Calu3 (cell line): ENCODE measurements at regions not wholly inside any gene's neighbourhood (a gene's known extent, or its start where the extent isn't known, plus 50 kb on each side); places are given as distances from the start of the nearest gene placed in this dataset.

Experiments
- BruUV-seq: library from RNA; stranded (reverse); fragments of 400-500 nt; replicated peaks from 2 replicates; lab custom pipeline; 2021; lab: Mats Ljungman, UMichigan
- CTCF ChIA-PET: fragments of 300-600 bp; sonication (Branson Sonifier 250); formaldehyde crosslinking; loops from one replicate; lab custom pipeline; 2022; ENCODE audit warnings: antibody characterized with exemption; lab: Charles Lee
- DNase-seq: peaks from one replicate; pipeline ENCODE4 v3.0.0; 2022
- H3K27ac Mint-ChIP-seq: one replicate; pipeline ENCODE4 v1.8.0; 2022; ENCODE audit warnings: mixed read lengths; ENCODE audit not compliant: unreplicated experiment
- H3K27me3 Mint-ChIP-seq: one replicate; pipeline ENCODE4 v1.8.0; 2022; ENCODE audit warnings: mixed read lengths; ENCODE audit not compliant: unreplicated experiment
- H3K36me3 Mint-ChIP-seq: one replicate; pipeline ENCODE4 v1.8.0; 2022; ENCODE audit warnings: mild to moderate bottlenecking, moderate library complexity, mixed read lengths; ENCODE audit not compliant: insufficient read depth, unreplicated experiment
- H3K4me1 Mint-ChIP-seq: one replicate; pipeline ENCODE4 v1.8.0; 2022; ENCODE audit warnings: mild to moderate bottlenecking, low read depth, mixed read lengths; ENCODE audit not compliant: unreplicated experiment
- H3K4me3 Mint-ChIP-seq: one replicate; pipeline ENCODE4 v1.8.0; 2022; ENCODE audit warnings: mild to moderate bottlenecking, low read depth, moderate library complexity, mixed read lengths; ENCODE audit not compliant: unreplicated experiment
- H3K9me3 Mint-ChIP-seq: one replicate; pipeline ENCODE4 v1.8.0; 2022; ENCODE audit warnings: low read depth, mixed read lengths; ENCODE audit not compliant: unreplicated experiment
- CTCF ChIP-seq: fragments of 200-600 bp; IDR thresholded peaks from one replicate; pipeline ENCODE4 v1.8.0; 2022; ENCODE audit warnings: antibody characterized with exemption; ENCODE audit not compliant: unreplicated experiment
- intact Hi-C: fragments of 100-400 bp; cut with micrococcal nuclease; formaldehyde crosslinking; loops from one replicate; pipeline ENCODE4 v1.10.0; 2022; ENCODE audit not compliant: unreplicated experiment

- no peaks in the 10 kb centered on the region for H3K36me3 Mint-ChIP-seq
- H3K4me3 Mint-ChIP-seq = no peak overlapping the region
- BruUV-seq = no TSS peak
- no peak for DNase-seq
- CTCF ChIA-PET = no interaction called here
- H3K27me3 Mint-ChIP-seq = no peaks in the 10 kb centered on the region
- H3K9me3 Mint-ChIP-seq = peaks cover 5% of the 10 kb centered on the region
- H3K27ac Mint-ChIP-seq = no peak overlapping the region
- TF ChIP-seq CTCF = no peak
- intact Hi-C loops = no loop called here
- no peaks in the 10 kb centered on the region for H3K4me1 Mint-ChIP-seq
These were observed 1182.6 kb downstream of the AMY1C start for GRCh38 chr1:104932030-104932915.

- Mint-ChIP-seq H3K9me3 (peaks cover 8% of the 10 kb centered on the region), H3K4me3 (no peak overlapping the region), H3K36me3 (no peaks in the 10 kb centered on the region), H3K27ac (no peak overlapping the region), H3K4me1 (no peaks in the 10 kb centered on the region), H3K27me3 (no peaks in the 10 kb centered on the region)
- DNase-seq = no peak
- CTCF ChIA-PET = no interaction called here
- BruUV-seq = no TSS peak
- no peak for TF ChIP-seq CTCF
- intact Hi-C loops = no loop called here
These were observed 1183.4 kb downstream of the AMY1C start for GRCh38 chr1:104932949-104933679.

GRCh38 chr1:104933846-104934245 lies 1184.1 kb downstream of the AMY1C start:
- no peaks in the 10 kb centered on the region for H3K36me3 Mint-ChIP-seq
- H3K4me3 Mint-ChIP-seq = no peak overlapping the region
- peaks cover 9% of the 10 kb centered on the region for H3K9me3 Mint-ChIP-seq
- BruUV-seq = no TSS peak
- intact Hi-C loops = no loop called here
- H3K4me1 Mint-ChIP-seq = no peaks in the 10 kb centered on the region
- H3K27me3 Mint-ChIP-seq = no peaks in the 10 kb centered on the region
- no peak for DNase-seq
- CTCF ChIA-PET = no interaction called here
- TF ChIP-seq CTCF = no peak
- no peak overlapping the region for H3K27ac Mint-ChIP-seq

GRCh38 chr1:104945406-104945805 lies 1195.7 kb downstream of the AMY1C start:
- no peak overlapping the region for H3K4me3 Mint-ChIP-seq
- TF ChIP-seq CTCF = no peak
- H3K27me3 Mint-ChIP-seq = no peaks in the 10 kb centered on the region
- H3K27ac Mint-ChIP-seq = no peak overlapping the region
- no peaks in the 10 kb centered on the region for H3K36me3 Mint-ChIP-seq
- H3K4me1 Mint-ChIP-seq = no peaks in the 10 kb centered on the region
- intact Hi-C loops = no loop called here
- DNase-seq = no peak
- CTCF ChIA-PET = no interaction called here
- BruUV-seq = no TSS peak
- H3K9me3 Mint-ChIP-seq = peaks cover 6% of the 10 kb centered on the region
